Right lobe of liver (tissue), 4 donors: ENCODE measurements at regions not wholly inside any gene's neighbourhood (a gene's known extent, or its start where the extent isn't known, plus 50 kb on each side); places are given as distances from the start of the nearest gene placed in this dataset.

ENCODE experiments used
- CTCF ChIP-seq, 4 donors: fragments of 200-600 bp in 3 of 4; fragments of 450-650 bp in 1 of 4; IDR thresholded peaks; one replicate each; pipeline versions ENCODE4 v1.5.1 to v1.8.0; 2016 to 2022; ENCODE audit warnings: antibody characterized with exemption in 4 of 4, mild to moderate bottlenecking in 2 of 4
- POLR2A ChIP-seq: fragments of 450-650 bp; IDR thresholded peaks from one replicate; pipeline ENCODE4 v1.6.1; 2017; ENCODE audit warnings: antibody characterized with exemption, mild to moderate bottlenecking
- donor health status: DM: no; HTN: no; CAD: no.
- donor health status: DM: no; HTN: no; CAD: no.
- donor health status: DM: no; HTN: yes; CAD: no.

GRCh38 chr1:30623431-30623830, 100.0 kb downstream of the MATN1 start:
- no peak for TF ChIP-seq CTCF (IDR thresholded peaks at IDR 0.05)
- TF ChIP-seq POLR2A, result no peak
